Prostate gland (tissue), 2 donors: ENCODE measurements at regions not wholly inside any gene's neighbourhood (a gene's known extent, or its start where the extent isn't known, plus 50 kb on each side); places are given as distances from the start of the nearest gene placed in this dataset.

Experiments used
- DNase-seq: peaks from one replicate; pipeline ENCODE4 v3.0.0-alpha.2; 2019; ENCODE audit warnings: low spot score
- H3K27ac ChIP-seq, 2 donors: fragments of 200-600 bp; sonication (generic); 2 replicates each; pipeline ENCODE4 v1.5.1; 2017 to 2019
- H3K27me3 ChIP-seq: fragments of 200-600 bp; sonication (generic); replicated peaks from 2 replicates; pipeline ENCODE4 v1.5.1; 2019; ENCODE audit not compliant: insufficient read depth
- H3K36me3 ChIP-seq, 2 donors: fragments of 200-600 bp; sonication (generic); 1 replicate in 1 of 2; 2 replicates in 1 of 2; pipeline versions ENCODE4 v1.5.1 to v1.8.1; 2017 to 2019
- H3K4me1 ChIP-seq: fragments of 200-600 bp; sonication (generic); replicated peaks from 2 replicates; pipeline ENCODE4 v1.5.1; 2019
- H3K4me3 ChIP-seq, 2 donors: fragments of 200-600 bp; sonication (generic); 2 replicates each; pipeline ENCODE4 v1.5.1; 2017 to 2019
- H3K9me3 ChIP-seq: fragments of 200-600 bp; sonication (generic); 2 replicates; pipeline ENCODE4 v1.5.1; 2017
- POLR2A ChIP-seq: fragments of 450-650 bp; IDR thresholded peaks from one replicate; pipeline ENCODE4 v1.6.1; 2016; ENCODE audit warnings: antibody characterized with exemption, mild to moderate bottlenecking
- POLR2AphosphoS5 ChIP-seq: sonication (generic); formaldehyde crosslinking; IDR thresholded peaks from one replicate; pipeline ENCODE4 v1.6.1; 2017; ENCODE audit warnings: antibody characterized with exemption
- WGBS: methylation state at CpG from one replicate; pipeline ENCODE4 v1.1.5; 2018; 5-methylcytosine and 5-hydroxymethylcytosine counted together
- intact Hi-C: fragments of 100-400 bp; cut with DNase I; formaldehyde crosslinking; loops from one replicate; pipeline ENCODE4 v1.14.2; 2022
- TF ChIP-seq, protein P1 (sequence below), 4 experiments: fragments of 200-600 bp in 2 of 4; fragments of 450-650 bp in 2 of 4; sonication (generic) in 2 of 4; IDR thresholded peaks; 1 replicate in 3 of 4; 2 replicates in 1 of 4; pipeline ENCODE4 v1.5.1; 2016 to 2019; ENCODE audit warnings: antibody characterized with exemption in 4 of 4, mild to moderate bottlenecking in 2 of 4, moderate library complexity in 2 of 4

DNA sequence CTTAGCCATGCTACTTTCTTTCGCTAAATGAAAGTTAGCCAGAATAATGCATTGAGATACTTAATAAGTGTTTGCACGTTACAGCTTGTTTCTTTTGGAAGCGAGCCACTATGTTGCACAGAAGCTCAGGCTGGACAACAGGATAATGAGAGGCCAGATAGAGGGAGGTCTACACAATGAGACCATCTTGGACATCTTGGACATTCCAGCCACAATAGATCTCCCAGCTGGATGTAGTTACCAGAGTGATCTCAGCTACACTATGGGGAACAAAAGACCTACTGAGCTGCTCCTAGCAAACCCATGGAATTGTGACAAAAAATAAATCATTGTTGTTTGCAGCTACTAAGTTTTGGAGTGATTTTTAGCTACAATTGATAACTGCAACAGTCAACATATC lies 540.1 kb upstream of the SEMA6D start:
- intact Hi-C loops: no loop called here
- H3K9me3 ChIP-seq: no peaks in the 10 kb centered on the region
- H3K4me1 ChIP-seq: no peaks in the 10 kb centered on the region
- TF ChIP-seq POLR2AphosphoS5 (no peak), POLR2A (no peak)
- TF ChIP-seq, protein P1, sequence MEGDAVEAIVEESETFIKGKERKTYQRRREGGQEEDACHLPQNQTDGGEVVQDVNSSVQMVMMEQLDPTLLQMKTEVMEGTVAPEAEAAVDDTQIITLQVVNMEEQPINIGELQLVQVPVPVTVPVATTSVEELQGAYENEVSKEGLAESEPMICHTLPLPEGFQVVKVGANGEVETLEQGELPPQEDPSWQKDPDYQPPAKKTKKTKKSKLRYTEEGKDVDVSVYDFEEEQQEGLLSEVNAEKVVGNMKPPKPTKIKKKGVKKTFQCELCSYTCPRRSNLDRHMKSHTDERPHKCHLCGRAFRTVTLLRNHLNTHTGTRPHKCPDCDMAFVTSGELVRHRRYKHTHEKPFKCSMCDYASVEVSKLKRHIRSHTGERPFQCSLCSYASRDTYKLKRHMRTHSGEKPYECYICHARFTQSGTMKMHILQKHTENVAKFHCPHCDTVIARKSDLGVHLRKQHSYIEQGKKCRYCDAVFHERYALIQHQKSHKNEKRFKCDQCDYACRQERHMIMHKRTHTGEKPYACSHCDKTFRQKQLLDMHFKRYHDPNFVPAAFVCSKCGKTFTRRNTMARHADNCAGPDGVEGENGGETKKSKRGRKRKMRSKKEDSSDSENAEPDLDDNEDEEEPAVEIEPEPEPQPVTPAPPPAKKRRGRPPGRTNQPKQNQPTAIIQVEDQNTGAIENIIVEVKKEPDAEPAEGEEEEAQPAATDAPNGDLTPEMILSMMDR (IDR thresholded peaks at IDR 0.05): no peak
- H3K36me3 ChIP-seq: no peaks in the 10 kb centered on the region
- DNase-seq: no peak
- no peak overlapping the region for H3K27ac ChIP-seq
- H3K27me3 ChIP-seq: no peaks in the 10 kb centered on the region
- WGBS: 66% methylated on average over 3 of the region's 3 CpGs
- no peak overlapping the region for H3K4me3 ChIP-seq

DNA sequence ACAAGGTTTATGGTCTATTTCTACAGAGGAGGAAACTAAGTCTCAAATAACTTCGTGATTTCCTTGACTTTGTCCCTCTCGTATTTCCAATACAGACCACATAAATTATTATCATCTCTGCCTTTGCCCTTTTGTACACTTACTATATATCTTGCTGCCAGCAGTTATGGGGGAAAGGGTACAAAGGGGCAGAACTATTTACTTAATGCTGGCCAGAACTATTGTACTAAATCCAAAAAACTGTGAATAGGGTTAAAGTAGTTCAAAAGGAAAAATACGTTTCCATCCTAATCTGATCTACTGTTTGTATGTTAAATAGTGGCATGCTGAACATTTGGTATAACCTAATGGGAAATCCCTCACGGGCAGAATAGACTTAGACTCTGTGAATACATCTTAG lies 537.3 kb upstream of the SEMA6D start:
- DNase-seq: no peak
- no peak overlapping the region for H3K27ac ChIP-seq
- peaks cover 2% of the 10 kb centered on the region for H3K27me3 ChIP-seq
- H3K4me1 ChIP-seq: no peaks in the 10 kb centered on the region
- TF ChIP-seq, protein P1 (IDR thresholded peaks at IDR 0.05): no peak
- no peak for TF ChIP-seq POLR2AphosphoS5
- TF ChIP-seq POLR2A: no peak
- intact Hi-C loops: no loop called here
- H3K9me3 ChIP-seq: no peaks in the 10 kb centered on the region
- WGBS: 35% methylated on average over 4 of the region's 4 CpGs
- no peaks in the 10 kb centered on the region for H3K36me3 ChIP-seq
- H3K4me3 ChIP-seq: no peak overlapping the region

DNA sequence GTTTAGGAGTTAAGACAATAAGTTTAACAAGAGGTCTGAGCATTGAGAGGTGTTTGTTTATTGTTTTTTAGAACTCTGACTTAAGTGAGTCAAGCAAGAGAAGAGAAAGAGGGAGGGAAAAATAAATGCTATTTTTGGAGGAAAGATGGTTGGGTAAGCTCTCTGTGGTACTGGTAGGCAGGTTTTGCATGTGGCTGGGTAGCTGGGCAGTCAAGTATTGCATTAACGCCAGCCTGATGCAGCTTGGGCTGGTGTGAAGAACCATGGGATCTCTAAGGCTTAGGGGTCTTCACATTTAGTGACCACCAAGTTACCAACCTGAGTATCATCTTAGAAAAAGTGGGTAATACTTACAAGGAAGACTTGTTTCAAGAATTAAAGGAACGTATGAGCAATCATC lies 534.5 kb upstream of the SEMA6D start:
- WGBS: 61% methylated on average over 2 of the region's 2 CpGs
- TF ChIP-seq, protein P1 (IDR thresholded peaks at IDR 0.05): no peak
- no peaks in the 10 kb centered on the region for H3K36me3 ChIP-seq
- H3K4me3 ChIP-seq: no peak overlapping the region
- H3K9me3 ChIP-seq: no peaks in the 10 kb centered on the region
- peaks cover 2% of the 10 kb centered on the region for H3K27me3 ChIP-seq
- intact Hi-C loops: no loop called here
- H3K27ac ChIP-seq: no peak overlapping the region
- no peak for DNase-seq
- no peaks in the 10 kb centered on the region for H3K4me1 ChIP-seq

DNA sequence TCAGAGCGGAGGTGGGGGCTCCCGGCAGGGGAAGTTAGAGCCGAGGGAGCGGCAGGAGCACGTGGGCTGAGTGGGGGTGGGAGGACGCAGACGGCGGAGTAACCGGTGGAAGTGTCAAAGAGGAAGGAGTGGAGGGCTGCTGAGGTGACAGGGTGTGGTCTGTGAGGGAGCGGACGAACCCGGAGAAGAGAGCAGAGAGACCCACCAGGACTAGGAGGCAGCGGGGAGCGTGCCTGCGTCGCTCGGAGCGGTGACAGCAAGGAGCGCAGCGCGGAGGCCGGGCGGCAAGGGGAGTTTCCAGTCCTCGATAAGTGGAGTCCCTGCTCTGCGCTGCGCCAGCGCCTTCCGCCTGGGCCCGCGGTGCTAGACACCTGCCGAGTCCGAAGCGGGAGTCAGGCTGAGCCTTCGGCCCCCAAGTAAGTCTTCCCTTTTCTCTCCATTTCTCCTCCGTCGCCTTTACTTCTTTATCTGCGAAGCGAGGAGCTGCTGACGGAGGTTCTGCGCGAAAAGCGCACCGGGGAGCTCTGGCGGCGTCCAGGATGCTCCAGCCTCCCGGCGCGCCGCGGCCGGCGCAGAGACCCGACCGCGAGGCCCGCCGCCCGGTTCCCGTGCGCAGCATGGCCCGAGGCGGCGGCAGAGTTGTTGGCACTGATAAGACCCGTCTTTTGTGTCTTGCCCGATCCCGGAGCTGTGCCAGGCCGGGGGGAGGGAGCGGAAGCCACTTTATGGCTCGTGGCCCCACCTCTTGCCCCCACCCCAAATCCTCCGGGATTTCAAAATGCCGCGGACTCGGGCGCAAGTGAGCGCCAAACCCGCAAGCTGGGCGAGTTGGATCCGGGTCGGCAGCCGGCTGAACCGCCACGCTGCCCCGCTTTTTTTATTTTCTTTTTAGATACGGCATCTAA lies 533.0 kb upstream of the SEMA6D start:
- 2% methylated on average over 84 of the region's 84 CpGs for WGBS
- no peak for DNase-seq
- TF ChIP-seq POLR2A: no peak
- TF ChIP-seq, protein P1 (IDR thresholded peaks at IDR 0.05): no peak
- TF ChIP-seq POLR2AphosphoS5: no peak
- no peaks in the 10 kb centered on the region for H3K36me3 ChIP-seq
- intact Hi-C loops: no loop called here
- no peaks in the 10 kb centered on the region for H3K9me3 ChIP-seq
- no peaks in the 10 kb centered on the region for H3K4me1 ChIP-seq
- no peak overlapping the region for H3K27ac ChIP-seq
- H3K27me3 ChIP-seq: peaks cover 2% of the 10 kb centered on the region
- H3K4me3 ChIP-seq: peak overlapping the region; percentile 29 to 32
